Keratinocyte (primary cell): ENCODE measurements at regions not wholly inside any gene's neighbourhood (a gene's known extent, or its start where the extent isn't known, plus 50 kb on each side); places are given as distances from the start of the nearest gene placed in this dataset.

Experiments
- DNase-seq: peaks from one replicate; pipeline ENCODE4 v3.0.0-alpha.2; 2011; ENCODE audit warnings: low read depth, missing footprints, low spot score
- FAIRE-seq: peaks from 2 replicates; lab custom pipeline; 2011; peaks lifted over from hg19 to GRCh38; lab: Jason Lieb, UNC
- H2AFZ ChIP-seq: 2 replicates; pipeline ENCODE4 v1.6.0; 2012; ENCODE audit warnings: low read length, control low read depth, inconsistent platforms; ENCODE audit not compliant: control insufficient read depth
- H3K27ac ChIP-seq: 2 replicates; pipeline ENCODE4 v1.5.1; 2011; ENCODE audit warnings: low read length; ENCODE audit not compliant: control insufficient read depth, insufficient read depth
- H3K27me3 ChIP-seq: 3 replicates; pipeline ENCODE4 v1.6.0; 2011; ENCODE audit warnings: low read length; ENCODE audit not compliant: control insufficient read depth, insufficient read depth; ENCODE audit errors: extremely low read depth
- H3K36me3 ChIP-seq, 2 experiments: 2 replicates in 1 of 2; 3 replicates in 1 of 2; pipeline ENCODE4 v1.5.1; 2011; ENCODE audit warnings: low read length in 2 of 2, mild to moderate bottlenecking in 1 of 2; ENCODE audit not compliant: control insufficient read depth in 2 of 2, insufficient read depth in 2 of 2; ENCODE audit errors: extremely low read depth in 1 of 2
- H3K4me1 ChIP-seq: 3 replicates; pipeline ENCODE4 v1.5.1; 2011; ENCODE audit warnings: low read length; ENCODE audit not compliant: control insufficient read depth, insufficient read depth; ENCODE audit errors: extremely low read depth
- H3K4me2 ChIP-seq: 3 replicates; pipeline ENCODE4 v1.6.0; 2011; ENCODE audit warnings: low read depth, low read length; ENCODE audit not compliant: control insufficient read depth, insufficient read depth; ENCODE audit errors: extremely low read depth
- H3K4me3 ChIP-seq, 3 experiments: fragments of 200-600 bp in 1 of 3; sonication (generic) in 1 of 3; 2 replicates in 2 of 3; 3 replicates in 1 of 3; pipeline ENCODE4 v1.5.1; 2011 to 2016; ENCODE audit warnings: low read length in 3 of 3, mild to moderate bottlenecking in 3 of 3, control low read depth in 2 of 3, inconsistent platforms in 1 of 3, low read depth in 1 of 3, mixed read lengths in 1 of 3, mixed run types in 1 of 3, moderate library complexity in 1 of 3; ENCODE audit not compliant: control insufficient read depth in 2 of 3, insufficient read depth in 2 of 3; ENCODE audit errors: extremely low read depth in 1 of 3
- H3K79me2 ChIP-seq: 2 replicates; pipeline ENCODE4 v1.6.0; 2012; ENCODE audit warnings: low read length; ENCODE audit not compliant: control insufficient read depth, insufficient read depth
- H3K9ac ChIP-seq: 3 replicates; pipeline ENCODE4 v1.6.0; 2011; ENCODE audit warnings: low read length; ENCODE audit not compliant: control insufficient read depth, insufficient read depth; ENCODE audit errors: extremely low read depth
- H3K9me1 ChIP-seq: 3 replicates; pipeline ENCODE4 v1.6.0; 2011; ENCODE audit warnings: low read length; ENCODE audit not compliant: control insufficient read depth, insufficient read depth; ENCODE audit errors: extremely low read depth
- H3K9me3 ChIP-seq: 2 replicates; pipeline ENCODE4 v1.5.1; 2012; ENCODE audit warnings: low read depth, low read length; ENCODE audit not compliant: control insufficient read depth
- H4K20me1 ChIP-seq: 3 replicates; pipeline ENCODE4 v1.6.0; 2011; ENCODE audit warnings: low read length; ENCODE audit not compliant: control insufficient read depth, insufficient read depth; ENCODE audit errors: extremely low read depth
- EZH2 ChIP-seq: IDR thresholded peaks from one replicate; pipeline ENCODE4 v1.6.1; 2012; ENCODE audit warnings: inconsistent platforms, mild to moderate bottlenecking, low read length, moderate library complexity
- dilution Hi-C: fragments of 300-500 bp; cut with MboI; formaldehyde crosslinking; loops from one replicate; pipeline ENCODE4 v1.7.0; 2020; ENCODE audit warnings: low sequenced_read_pairs; ENCODE audit not compliant: extremely low pct_ligation_motif_present
- TF ChIP-seq, protein P1 (sequence below), 3 experiments: IDR thresholded peaks in 1 of 3; conservative IDR thresholded peaks in 1 of 3; optimal IDR thresholded peaks in 1 of 3; 2 replicates in 2 of 3; 3 replicates in 1 of 3; pipeline versions ENCODE3 to v1.5.1; 2011; ENCODE audit warnings: low read length in 3 of 3, mild to moderate bottlenecking in 3 of 3, moderate library complexity in 2 of 3, control low read depth in 1 of 3, inconsistent platforms in 1 of 3; ENCODE audit not compliant: insufficient read depth in 2 of 3; ENCODE audit errors: extremely low read depth in 1 of 3

DNA sequence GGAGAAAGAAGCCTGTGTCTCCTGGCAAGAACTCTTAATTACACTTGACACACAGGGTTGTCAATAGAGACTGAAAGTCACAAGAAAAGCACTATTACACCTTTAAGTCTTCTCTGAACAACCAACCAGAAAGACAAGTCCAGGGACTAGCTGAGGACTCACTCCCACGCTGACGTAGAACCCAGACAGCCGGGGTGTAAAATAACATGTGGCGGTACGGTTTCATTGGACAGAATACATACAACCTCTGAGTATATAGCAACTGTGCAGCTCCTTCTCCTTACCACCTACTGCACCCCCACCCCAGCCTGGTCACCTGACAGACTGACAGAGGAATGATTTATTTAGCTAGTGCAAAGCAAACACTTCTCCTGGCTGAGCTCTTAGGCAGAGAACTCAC lies 103.4 kb upstream of the RASEF start:
- peak overlapping the region; percentile 72 for H2AFZ ChIP-seq
- dilution Hi-C loops = no loop called here

DNA sequence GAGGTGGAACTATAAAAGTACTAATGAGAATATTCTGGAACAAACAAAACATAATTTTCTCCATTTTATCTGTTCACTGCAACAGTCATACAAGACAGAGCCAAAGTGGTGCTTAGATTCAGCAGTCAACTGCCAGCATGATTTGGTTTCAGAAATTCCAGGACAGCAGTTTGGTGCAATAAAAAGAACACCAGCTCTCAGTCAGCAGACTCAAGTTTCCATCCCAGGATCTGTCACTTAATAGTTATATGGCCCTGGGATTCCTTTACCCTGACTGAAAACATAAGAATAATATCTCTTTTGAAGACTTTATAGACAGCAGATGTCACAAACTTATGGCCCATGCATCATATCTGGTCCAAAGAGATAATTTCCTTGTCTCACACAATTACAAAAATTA lies 92.8 kb upstream of the RASEF start:
- Histone ChIP-seq H2AFZ (no peak overlapping the region), H3K4me1 (peaks cover 9% of the 10 kb centered on the region), H3K79me2 (no peaks in the 10 kb centered on the region), H3K27ac (no peak overlapping the region), H4K20me1 (no peaks in the 10 kb centered on the region), H3K36me3 (no peaks in the 10 kb centered on the region), H3K9ac (no peak overlapping the region), H3K27me3 (no peaks in the 10 kb centered on the region), H3K4me2 (no peak overlapping the region), H3K9me1 (no peaks in the 10 kb centered on the region), H3K9me3 (no peaks in the 10 kb centered on the region), H3K4me3 (no peak overlapping the region)
- DNase-seq (no peak), FAIRE-seq (no peak)
- dilution Hi-C loops = no loop called here
- TF ChIP-seq, protein P1, sequence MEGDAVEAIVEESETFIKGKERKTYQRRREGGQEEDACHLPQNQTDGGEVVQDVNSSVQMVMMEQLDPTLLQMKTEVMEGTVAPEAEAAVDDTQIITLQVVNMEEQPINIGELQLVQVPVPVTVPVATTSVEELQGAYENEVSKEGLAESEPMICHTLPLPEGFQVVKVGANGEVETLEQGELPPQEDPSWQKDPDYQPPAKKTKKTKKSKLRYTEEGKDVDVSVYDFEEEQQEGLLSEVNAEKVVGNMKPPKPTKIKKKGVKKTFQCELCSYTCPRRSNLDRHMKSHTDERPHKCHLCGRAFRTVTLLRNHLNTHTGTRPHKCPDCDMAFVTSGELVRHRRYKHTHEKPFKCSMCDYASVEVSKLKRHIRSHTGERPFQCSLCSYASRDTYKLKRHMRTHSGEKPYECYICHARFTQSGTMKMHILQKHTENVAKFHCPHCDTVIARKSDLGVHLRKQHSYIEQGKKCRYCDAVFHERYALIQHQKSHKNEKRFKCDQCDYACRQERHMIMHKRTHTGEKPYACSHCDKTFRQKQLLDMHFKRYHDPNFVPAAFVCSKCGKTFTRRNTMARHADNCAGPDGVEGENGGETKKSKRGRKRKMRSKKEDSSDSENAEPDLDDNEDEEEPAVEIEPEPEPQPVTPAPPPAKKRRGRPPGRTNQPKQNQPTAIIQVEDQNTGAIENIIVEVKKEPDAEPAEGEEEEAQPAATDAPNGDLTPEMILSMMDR (optimal IDR thresholded peaks at IDR 0.05 in 1 of 3, IDR thresholded peaks at IDR 0.05 in 1 of 3, conservative IDR thresholded peaks at IDR 0.05 in 1 of 3; ENCODE audit: extremely low read depth in 1 of 3, insufficient read depth in 2 of 3, low read length in 3 of 3) = no peak
- no peak for TF ChIP-seq EZH2

More for the DNA sequence above, 103.4 kb upstream of the RASEF start:
- H3K9me3 ChIP-seq = no peaks in the 10 kb centered on the region
- H3K9me1 ChIP-seq = no peaks in the 10 kb centered on the region
- no peaks in the 10 kb centered on the region for H3K79me2 ChIP-seq
- no peak for DNase-seq
- TF ChIP-seq, protein P1 (optimal IDR thresholded peaks at IDR 0.05 in 1 of 3, IDR thresholded peaks at IDR 0.05 in 1 of 3, conservative IDR thresholded peaks at IDR 0.05 in 1 of 3; ENCODE audit: extremely low read depth in 1 of 3, insufficient read depth in 2 of 3, low read length in 3 of 3) = no peak
- no peak for TF ChIP-seq EZH2
- H3K4me1 ChIP-seq = peaks cover 13% of the 10 kb centered on the region
- H3K4me2 ChIP-seq = no peak overlapping the region
- H3K27me3 ChIP-seq = no peaks in the 10 kb centered on the region
- no peak overlapping the region for H3K27ac ChIP-seq
- no peaks in the 10 kb centered on the region for H4K20me1 ChIP-seq
- no peak for FAIRE-seq
- no peak overlapping the region for H3K9ac ChIP-seq
- H3K36me3 ChIP-seq = no peaks in the 10 kb centered on the region
- H3K4me3 ChIP-seq = no peak overlapping the region
